Kidney glomerular epithelial cell (primary cell): ENCODE measurements at regions not wholly inside any gene's neighbourhood (a gene's known extent, or its start where the extent isn't known, plus 50 kb on each side); places are given as distances from the start of the nearest gene placed in this dataset.
"Not testable (repeated sequence)": the region's sequence is repeated elsewhere in the genome, so short reads cannot be mapped to it uniquely, and the experiment has no call there.

Source experiments
- DNase-seq: peaks from one replicate; lab custom pipeline; 2025; lab: John Stamatoyannopoulos, UW

DNA sequence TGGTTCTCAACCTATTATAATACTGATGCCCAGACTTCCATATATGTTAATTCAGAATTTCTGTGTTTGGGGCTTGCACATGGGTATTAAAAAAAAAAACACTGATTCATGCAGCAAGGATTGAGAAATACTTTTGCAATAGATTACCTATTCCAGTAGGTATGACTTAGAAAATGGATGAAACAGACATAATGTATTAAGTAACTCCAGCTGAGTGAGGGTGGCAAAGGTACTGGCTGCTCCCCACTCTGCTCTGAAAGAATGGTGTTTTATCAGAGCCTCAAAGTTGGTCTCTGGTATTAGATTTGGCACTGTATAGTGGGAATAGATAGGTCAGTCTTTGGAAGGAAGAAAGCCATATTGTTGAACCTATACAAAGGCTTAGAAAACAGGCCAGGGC, 234.3 kb upstream of the FOLH1 start:
- DNase-seq, result no peak

DNA sequence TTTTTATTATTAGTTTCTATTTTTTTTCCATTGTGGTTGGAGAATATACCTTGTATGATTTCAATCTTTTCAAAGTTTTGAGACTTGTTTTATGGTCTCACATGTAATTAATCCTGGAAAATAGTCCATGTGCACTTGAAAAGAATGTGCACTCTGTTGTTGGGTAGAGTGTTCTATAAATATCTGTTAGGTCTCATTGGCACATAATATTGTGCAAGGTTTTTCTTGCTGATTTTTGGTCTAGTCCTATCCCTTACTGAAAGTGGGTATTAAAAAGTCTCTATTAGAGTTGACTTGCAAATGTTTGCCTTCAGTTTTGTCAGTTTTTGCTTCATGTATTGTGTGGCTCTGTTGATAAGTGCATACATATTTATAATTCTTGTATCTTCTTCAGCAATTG, 231.5 kb upstream of the FOLH1 start:
- DNase-seq, result not testable (repeated sequence)

DNA sequence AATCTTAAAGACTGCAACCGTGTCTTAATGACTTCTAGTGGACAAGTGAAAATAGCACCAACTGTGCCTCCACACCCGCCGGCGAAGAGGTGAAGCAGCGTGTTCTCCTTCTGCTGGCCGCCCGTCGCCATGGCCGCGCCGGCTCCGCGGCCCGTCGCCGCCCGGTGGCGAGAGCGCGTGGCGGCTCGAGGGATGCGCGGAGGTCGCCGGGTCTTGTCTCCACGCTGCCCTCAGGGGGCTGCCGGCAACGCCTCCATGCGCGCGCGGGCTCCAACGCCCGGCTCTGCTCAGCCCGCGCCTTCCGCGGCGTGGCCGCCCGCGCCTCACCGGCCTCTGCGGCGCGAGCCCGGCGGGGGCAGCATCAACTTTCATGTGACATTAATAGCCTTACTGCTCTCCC, 225.9 kb upstream of the FOLH1 start:
- DNase-seq, result not testable (repeated sequence)

DNA sequence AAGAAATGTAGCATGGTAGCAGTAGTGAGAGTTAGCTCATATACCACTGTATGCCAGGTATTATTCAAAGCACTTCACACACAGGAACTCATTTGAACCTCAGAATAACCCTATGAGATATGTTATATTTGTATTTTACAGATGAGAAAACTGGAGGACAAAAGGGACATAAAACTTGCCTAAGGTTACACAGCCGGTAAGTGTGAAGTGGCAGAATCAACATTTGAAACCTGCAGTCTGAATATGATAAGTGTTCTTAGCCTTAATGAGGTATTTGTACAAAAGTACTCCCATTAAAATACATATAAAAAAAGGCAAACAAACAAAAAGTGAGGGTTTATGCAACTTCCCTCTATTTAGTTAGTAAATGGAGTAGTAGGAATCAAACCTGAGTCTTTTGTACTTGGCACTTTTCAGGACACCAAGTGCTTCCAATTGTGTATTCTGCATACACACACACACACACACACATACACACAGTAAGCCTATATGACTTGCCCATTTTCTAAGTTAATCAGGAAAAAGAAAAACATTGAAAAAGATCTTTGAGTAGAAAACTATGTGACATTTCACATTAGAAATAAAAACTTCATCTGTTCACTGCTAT, 223.9 kb upstream of the FOLH1 start:
- no peak for DNase-seq

DNA sequence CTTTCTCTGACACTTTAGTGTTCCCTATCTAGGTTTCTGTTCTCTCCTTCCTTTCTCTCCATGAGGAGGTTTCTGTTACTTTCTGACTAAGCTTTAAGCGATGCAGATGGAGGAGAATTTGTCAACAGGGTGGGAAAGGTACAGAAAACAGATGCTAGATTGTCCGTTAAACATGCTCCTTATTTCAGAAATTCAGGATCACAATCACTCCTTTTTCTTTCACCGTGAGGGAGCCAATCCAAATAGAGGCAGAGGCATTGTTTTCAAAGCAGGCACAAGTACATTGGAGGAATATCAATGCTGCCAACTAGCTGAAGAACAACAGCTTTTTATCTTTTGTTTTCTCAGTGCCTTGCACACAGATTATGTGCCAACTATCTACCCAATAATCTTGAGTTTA, 215.7 kb upstream of the FOLH1 start:
- DNase-seq, result no peak

DNA sequence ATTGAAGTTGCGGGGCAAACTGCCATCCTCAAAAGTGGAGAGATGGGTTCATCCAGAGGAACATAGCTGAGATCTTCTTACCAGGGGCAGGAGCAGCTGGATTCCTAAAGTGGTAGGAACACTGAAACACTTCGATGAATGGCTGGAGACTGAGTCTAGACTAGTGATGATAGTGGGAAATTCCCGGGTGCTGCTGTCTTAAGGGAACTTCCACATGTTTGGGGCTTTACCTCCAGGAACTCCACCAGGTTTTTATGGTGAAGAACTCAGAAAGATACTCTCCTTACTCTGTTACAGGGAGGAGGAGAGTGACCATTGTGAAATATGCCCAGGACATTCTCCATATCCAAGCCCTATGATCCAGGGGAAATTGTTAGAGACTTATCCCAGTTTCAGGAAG, 210.5 kb upstream of the FOLH1 start:
- DNase-seq, result not testable (repeated sequence)

DNA sequence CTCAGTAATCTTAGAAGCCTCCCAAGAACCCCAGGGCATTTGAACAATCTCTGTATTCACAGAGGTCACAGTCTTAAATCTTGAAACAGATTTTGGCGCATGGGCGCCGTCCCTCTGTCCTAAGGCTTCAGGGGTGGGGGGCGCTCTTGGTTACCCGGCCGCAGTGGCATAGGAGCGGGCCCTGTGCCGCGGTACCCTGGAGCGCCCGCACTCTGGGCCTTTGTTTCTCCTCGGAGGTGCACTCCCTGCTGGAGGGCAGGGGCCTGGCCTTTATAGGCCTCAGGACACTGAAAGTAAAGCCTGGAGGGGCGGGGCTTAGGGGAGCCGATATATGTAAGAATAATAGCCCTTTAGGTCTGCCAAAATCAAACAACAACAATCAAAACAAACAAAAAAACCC, 197.3 kb upstream of the FOLH1 start:
- DNase-seq, result no peak

DNA sequence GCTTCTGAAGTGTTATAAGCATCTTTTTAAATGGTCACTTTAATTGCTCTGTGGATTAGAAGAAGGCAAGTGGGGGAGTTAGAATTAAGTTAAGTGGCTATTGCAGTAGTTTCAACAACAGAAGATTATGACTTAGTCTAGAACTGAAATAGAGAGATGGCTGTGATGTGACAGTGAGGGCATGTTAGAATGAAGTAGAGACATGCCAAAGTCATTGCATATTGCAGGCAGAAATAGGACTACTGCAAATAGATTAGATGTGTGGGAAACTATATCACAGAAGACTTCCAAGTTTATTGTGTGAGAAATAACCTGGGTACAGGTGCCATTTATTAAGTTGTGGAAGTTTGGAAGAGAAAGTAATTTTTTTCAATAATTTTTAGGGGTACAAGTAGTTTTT, 187.4 kb upstream of the FOLH1 start:
- not testable (repeated sequence) for DNase-seq

DNA sequence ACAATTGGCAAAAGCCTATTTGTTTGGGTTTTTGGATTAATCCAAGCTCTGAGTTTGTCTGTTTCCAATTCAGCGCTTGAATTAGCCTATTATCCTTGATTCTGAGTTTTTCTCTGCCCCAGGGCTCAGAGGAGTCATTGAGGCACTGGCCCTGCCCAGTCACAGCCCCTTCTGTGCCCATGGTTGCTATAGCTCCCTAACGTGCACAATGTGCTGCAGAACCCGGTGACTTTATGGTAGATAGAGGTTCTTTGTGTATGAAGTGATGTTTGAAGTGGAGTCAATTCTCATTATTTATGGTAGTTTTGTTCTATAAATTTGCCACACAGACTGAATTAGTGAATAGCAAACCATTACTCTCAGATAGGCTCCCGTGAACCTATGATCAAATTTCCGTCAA, 182.0 kb upstream of the FOLH1 start:
- not testable (repeated sequence) for DNase-seq

DNA sequence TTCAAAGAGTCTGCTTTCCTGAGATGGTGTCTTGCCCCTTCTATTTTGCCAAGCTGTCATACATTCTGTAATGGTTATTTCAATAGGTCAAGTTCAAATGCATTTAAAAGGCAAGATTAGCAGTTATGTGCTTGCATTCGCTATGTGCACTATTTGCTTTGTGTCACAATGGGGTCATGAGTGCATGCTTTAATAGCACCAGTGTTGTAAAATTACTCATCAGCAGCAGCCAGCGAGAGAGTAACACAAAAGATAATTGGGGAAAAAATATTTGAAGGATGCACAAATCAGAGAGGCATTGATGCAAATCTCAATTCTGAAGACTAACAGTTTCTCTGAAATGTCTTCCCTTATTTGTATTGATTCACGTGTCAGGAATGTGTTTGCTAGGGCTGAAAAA, 180.7 kb upstream of the FOLH1 start:
- DNase-seq, result peak; percentile 3

DNA sequence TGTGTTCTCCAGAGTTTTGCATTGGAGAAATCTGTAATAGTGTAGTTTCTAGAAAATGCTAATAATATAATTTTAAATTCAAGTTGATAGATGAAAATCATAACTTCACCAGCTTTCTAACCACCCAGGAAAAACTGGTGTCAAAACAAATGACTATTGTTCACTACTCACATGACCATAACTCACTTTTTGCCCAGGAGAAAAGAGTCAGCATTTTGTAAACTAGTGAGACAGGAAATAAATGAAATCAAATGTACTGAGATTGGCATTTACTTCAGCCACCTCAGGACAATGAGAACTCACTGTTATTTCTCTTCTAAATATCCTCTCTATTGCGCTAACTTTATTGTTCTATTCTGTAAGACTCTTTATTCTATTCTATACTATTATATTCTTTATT, 176.0 kb upstream of the FOLH1 start:
- DNase-seq, result not testable (repeated sequence)

DNA sequence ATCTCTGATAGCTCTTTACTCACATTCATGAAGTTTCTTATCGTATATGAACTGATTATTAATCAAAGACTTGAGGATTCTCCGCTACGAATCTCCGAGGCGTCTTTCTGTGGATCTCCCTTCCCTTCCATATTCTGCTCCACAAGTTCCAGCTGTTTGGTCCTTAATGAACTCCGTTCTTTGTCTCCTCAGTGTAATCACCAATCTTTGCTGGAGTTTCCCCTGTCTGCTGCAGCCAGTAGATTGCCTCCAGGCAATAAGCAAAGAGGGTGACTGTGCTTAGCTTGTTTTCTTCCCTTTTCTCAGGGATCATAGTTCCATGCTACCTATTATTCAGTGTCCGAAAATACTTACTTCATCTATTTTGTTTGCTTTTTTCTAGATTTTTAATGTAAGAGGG, 169.6 kb upstream of the FOLH1 start:
- no peak for DNase-seq

DNA sequence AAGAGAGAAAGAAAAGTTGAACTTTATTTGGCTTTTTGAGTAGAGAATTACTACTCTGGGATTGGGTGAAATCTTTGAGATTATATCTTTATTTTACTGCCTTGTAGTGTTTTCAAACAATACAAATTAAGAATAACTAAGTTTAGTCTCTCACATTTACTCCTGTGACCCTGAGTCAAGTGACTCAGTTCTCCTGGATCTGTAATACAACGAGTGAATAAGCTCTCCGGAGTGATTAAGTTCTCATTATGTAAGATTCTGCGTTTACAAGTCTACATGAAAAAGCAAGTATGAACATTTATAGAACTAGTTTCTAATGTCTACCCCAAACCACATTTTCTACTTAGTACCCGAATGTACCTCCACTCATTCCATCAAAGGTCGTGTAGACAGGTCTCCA, 165.5 kb upstream of the FOLH1 start:
- not testable (repeated sequence) for DNase-seq

DNA sequence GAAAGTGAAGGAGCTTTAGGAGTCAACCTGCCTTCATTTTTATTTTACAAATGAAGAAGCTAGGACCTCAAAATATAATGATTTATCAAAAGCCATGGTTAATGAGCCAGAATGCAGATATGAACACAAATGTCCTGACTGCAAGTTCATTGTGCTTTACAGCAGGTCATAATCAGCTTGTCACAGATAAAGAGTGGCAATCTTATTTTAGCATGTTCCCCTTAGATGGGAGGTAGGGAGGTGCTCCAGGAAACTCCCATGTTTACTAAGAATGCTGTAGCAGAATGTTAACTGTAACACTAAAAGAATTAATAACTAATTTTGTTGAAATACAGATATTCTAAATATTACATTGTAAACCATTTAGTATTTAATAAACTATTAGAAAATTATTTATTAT, 165.0 kb upstream of the FOLH1 start:
- DNase-seq, result not testable (repeated sequence)

DNA sequence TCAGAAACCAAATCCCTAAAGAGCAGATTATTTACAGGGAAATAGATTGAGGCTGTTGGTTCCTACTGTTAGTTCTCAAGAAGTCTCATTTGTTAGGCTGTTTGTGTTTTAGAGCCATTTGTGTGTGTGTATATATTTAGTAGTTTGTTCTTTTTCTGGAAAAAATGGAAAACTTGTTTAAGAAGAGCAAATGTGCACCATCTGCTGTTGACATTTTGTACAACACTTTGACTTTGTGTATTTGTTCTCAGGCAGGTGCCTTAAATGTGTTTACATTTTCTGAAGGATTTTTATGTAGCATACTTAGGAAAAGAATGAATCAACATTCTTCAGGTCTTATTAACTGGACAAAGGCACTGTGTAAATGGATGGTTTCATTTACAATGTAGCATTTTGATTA, 163.7 kb upstream of the FOLH1 start:
- DNase-seq, result not testable (repeated sequence)

DNA sequence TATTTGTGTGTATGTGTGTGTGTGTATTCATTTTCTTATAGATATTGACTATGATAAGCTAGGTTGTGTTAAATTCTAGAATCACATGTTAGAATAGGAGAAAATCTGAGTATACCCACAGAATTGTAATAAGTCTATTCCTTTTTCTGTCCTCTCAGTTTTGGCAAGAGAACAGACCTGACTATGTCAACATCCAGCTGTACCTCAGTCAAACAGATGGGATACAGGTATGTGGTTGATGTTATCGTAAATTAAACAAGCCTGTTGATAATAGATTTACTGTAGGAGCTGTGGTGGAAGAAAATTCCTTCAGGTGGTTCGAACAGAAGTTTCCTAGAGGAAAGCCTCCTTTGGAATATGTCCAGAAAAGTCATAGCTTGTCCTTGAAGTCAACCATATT, 160.2 kb upstream of the FOLH1 start:
- DNase-seq, result not testable (repeated sequence)

DNA sequence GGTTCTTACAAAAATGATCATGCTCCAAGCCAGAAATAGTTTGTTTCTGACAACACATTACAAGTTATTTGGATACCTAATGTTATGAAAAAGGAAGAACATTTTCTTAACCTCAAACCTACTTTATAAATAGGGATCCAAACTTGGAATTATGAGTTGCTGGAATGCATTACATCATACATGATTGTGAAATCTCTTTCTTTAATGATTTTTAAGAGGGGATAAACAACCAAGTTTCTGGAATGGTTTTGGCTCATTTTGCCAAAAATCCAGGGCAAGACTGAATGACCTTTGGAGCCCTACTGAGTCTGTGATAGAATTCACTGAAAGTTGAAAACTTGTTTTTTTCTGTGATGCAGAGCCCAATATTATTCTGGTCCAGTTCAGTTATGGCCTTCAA, 157.0 kb upstream of the FOLH1 start:
- not testable (repeated sequence) for DNase-seq

DNA sequence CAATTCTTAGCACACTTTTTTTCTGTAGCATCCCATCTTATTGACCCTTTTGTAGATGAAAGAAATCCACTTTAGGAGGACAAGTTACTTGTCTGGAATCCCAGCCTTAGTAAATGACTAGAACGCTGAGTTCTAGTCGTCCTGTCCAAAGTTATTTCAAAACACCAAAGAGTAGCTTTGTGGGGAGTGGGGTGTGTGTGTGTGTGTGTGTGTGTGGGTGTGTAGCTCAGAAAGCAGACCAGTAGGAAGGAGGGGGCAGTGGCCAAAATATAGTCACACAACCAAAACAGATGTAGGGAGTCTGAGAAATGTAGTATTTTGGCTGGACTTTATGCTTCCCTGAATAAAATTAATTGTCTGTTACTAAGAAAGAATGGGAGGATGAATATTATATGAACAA, 154.6 kb upstream of the FOLH1 start:
- not testable (repeated sequence) for DNase-seq

DNA sequence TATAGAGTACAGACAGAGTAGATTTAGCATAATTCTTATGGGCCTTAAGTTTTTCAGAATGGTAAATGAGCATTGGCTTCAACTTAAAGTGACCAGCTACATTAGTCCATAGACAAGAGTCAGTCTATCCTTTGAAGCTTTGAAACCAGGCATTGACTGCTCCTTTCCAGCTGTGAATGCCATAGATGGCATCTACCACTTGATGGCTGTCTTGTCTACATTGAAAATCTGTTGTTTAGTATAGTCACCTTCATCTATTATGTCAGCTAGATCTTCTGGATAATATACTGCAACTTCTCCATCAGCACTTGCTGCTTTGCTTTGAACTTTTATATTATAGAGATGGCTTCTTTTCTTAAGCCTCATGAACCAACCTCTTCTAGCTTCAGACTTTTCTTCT, 146.1 kb upstream of the FOLH1 start:
- DNase-seq, result not testable (repeated sequence)

DNA sequence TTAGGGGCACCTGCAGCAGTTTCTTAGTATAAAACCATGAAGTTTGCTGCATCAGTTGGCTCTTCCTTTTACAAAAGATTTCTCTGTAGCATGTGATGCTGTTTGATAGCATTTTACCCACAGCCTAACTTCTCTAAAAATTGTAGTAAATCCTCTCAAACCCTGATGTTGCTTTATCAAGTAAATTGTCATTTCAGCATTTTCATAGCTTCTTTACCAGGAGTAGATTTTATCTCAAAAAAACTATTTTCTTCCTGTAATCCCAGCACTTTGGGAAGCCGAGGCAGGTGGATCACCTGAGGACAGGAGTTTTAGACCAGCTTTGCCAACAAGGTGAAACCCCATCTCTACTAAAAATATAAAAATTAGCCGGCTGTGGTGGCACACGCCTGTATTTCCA, 144.5 kb upstream of the FOLH1 start:
- DNase-seq, result not testable (repeated sequence)

DNA sequence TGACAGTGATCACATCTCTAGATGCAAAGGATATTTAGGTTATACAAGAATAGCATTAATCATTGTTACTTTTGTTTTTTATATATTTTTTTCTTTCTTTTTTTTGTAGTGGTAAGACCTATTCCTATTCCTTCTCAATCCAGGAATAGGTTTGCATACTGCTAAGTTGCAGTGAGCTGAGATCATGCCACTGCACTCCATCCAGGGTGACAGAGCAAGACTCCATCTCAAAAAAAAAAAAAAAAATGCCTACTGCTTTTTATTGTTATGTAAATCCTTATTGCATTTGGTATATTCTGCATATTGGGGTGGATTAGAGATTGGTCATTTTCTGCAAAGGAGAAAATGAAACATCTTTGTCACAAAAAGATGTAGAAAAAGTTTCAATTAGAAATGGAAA, 138.2 kb upstream of the FOLH1 start:
- DNase-seq, result not testable (repeated sequence)

DNA sequence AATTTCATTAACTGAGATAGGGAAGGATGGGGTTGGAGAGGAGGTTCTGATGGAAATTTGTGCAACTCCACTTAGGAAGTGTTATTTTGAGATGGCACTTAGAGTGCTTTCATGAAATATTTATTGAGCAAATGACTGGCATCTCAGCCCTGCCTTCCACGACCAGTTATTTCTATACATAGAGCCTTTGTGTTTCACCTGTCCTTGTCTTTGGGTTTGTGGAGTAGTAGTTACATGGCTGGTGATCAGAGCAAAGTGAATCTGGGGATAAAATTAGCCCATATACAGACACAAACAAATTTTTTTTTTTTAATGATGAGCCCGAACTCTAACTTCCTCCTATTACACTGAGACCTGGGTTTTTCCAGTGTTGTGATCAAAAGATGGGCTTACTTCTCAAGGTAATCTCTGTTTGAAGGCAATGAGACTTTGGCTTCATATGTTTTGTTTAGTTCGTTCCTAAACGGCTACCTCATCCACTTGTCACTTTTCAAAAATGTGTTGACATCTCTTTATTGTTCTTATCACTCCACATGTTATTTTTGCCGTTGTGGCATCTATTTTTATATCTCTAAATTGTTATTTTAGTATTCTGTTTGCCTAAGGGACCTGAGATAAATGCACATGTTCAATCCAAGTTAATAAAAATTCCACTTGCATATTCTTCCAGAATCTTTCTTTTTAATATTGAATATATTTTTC, 120.2 kb upstream of the FOLH1 start:
- not testable (repeated sequence) for DNase-seq

DNA sequence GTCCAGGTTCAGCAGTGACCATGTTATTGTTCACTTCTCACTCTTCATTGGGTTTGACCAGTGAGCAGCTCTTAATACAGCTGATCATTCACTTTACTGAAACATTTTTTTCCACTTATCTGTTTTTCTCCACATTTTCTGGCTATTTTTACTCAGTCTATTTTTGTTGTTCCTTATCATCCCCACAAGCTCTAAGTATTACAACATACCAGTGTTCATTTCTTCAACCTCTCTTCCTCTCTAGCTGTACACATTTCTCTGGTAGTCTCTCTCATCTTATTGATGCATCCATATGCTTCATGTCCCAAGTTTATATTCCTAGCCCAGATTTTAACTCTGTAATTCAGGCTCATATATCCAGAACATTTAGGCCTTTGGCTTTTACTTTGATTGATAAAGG, 119.4 kb upstream of the FOLH1 start:
- not testable (repeated sequence) for DNase-seq

DNA sequence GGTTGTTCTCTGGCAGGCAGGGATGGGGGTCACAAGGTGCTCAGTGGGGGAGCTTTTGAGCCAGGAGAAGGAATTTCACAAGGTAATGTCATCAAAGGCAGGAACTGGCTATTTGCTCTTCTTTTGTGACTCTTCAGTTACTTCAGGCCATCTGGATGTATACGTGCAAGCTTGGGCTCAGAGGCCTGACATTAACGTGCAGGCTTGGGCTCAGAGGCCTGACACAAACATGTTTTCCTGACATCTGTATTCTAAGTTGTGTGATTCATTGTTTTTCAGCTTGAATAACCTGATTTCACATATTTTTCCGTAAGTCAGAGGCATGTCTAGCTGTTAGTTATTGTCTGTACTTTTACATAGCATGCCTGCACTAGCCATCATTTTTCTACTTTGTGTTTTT, 118.2 kb upstream of the FOLH1 start:
- not testable (repeated sequence) for DNase-seq
